ENCODE measurements at regions not wholly inside any gene's neighbourhood (a gene's known extent, or its start where the extent isn't known, plus 50 kb on each side); places are given as distances from the start of the nearest gene placed in this dataset.

- Histone ChIP-seq H4K20me1 (ENCODE audit: control insufficient read depth, extremely low read depth, insufficient read depth, low read length) (no peaks in the 10 kb centered on the region), H3K36me3 (ENCODE audit: control insufficient read depth, insufficient read depth, low read length) (no peaks in the 10 kb centered on the region), H3K4me1 (ENCODE audit: control insufficient read depth, extremely low read depth, insufficient read depth, low read length) (no peaks in the 10 kb centered on the region), H3K9ac (ENCODE audit: insufficient read depth, low read length) (no peak overlapping the region), H3K9me3 (ENCODE audit: control insufficient read depth, insufficient read depth, low read depth, low read length) (no peaks in the 10 kb centered on the region), H3K4me3 (replicated peaks in 1 of 4; ENCODE audit: control extremely low read depth in 1 of 4, insufficient read depth in 1 of 4, low read depth in 3 of 4, low read length in 4 of 4) (no peak overlapping the region), H3K79me2 (ENCODE audit: control insufficient read depth, insufficient read depth, low read length) (no peaks in the 10 kb centered on the region), H3K27me3 (ENCODE audit: control insufficient read depth, insufficient read depth, low read length) (no peaks in the 10 kb centered on the region), H3K4me2 (ENCODE audit: extremely low read depth, insufficient read depth, low read length) (no peak overlapping the region), H3K27ac (ENCODE audit: insufficient read depth, low read length) (no peak overlapping the region), H2AFZ (ENCODE audit: low read length) (no peak overlapping the region)
- no peak for DNase-seq (ENCODE audit: low read depth in 2 of 2)
- no peak for TF ChIP-seq CTCF (conservative IDR thresholded peaks at IDR 0.05 in 1 of 2, IDR thresholded peaks at IDR 0.05 in 1 of 2; ENCODE audit: low read depth in 1 of 2, low read length in 2 of 2)
- no peak for TF ChIP-seq EZH2 (IDR thresholded peaks at IDR 0.05; ENCODE audit: low read length, missing control alignments)
These were observed 414.9 kb downstream of the KIF16B start for GRCh38 chr20:16158090-16158975.

- H3K9ac ChIP-seq (ENCODE audit: insufficient read depth, low read length) = no peak overlapping the region
- H3K36me3 ChIP-seq (ENCODE audit: control insufficient read depth, insufficient read depth, low read length) = no peaks in the 10 kb centered on the region
- H3K4me1 ChIP-seq (ENCODE audit: control insufficient read depth, extremely low read depth, insufficient read depth, low read length) = no peaks in the 10 kb centered on the region
- no peak for DNase-seq (ENCODE audit: low read depth in 2 of 2)
- H3K4me3 ChIP-seq (replicated peaks in 1 of 4; ENCODE audit: control extremely low read depth in 1 of 4, insufficient read depth in 1 of 4, low read depth in 3 of 4, low read length in 4 of 4) = no peak overlapping the region
- H3K4me2 ChIP-seq (ENCODE audit: extremely low read depth, insufficient read depth, low read length) = no peak overlapping the region
- no peak overlapping the region for H3K27ac ChIP-seq (ENCODE audit: insufficient read depth, low read length)
- TF ChIP-seq EZH2 (IDR thresholded peaks at IDR 0.05; ENCODE audit: low read length, missing control alignments) (no peak), CTCF (conservative IDR thresholded peaks at IDR 0.05 in 1 of 2, IDR thresholded peaks at IDR 0.05 in 1 of 2; ENCODE audit: low read depth in 1 of 2, low read length in 2 of 2) (no peak)
- no peaks in the 10 kb centered on the region for H3K79me2 ChIP-seq (ENCODE audit: control insufficient read depth, insufficient read depth, low read length)
- H3K27me3 ChIP-seq (ENCODE audit: control insufficient read depth, insufficient read depth, low read length) = no peaks in the 10 kb centered on the region
- no peak overlapping the region for H2AFZ ChIP-seq (ENCODE audit: low read length)
- no peaks in the 10 kb centered on the region for H3K9me3 ChIP-seq (ENCODE audit: control insufficient read depth, insufficient read depth, low read depth, low read length)
- no peaks in the 10 kb centered on the region for H4K20me1 ChIP-seq (ENCODE audit: control insufficient read depth, extremely low read depth, insufficient read depth, low read length)
These were observed 425.3 kb downstream of the KIF16B start for GRCh38 chr20:16147916-16148315.

DNA sequence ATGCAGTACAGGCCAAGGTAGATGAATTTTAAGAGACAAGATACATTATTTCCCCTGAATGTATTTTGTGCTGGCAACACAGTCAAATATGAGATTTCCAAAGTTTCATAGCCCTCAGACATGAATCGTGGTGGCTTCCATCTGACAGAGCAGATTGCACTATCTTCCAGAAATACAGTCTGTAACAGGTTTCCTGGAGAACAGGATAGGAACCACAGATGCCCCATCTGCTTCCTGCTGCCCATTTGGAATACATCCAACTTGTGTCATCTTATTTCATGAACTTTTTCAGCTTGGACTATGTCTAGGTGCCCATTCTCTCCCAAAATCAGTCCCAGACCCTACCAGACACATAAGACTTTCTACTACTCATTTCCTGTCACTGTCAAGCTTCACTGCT, 426.0 kb downstream of the KIF16B start:
- H3K27ac ChIP-seq (ENCODE audit: insufficient read depth, low read length) = no peak overlapping the region
- H3K36me3 ChIP-seq (ENCODE audit: control insufficient read depth, insufficient read depth, low read length) = no peaks in the 10 kb centered on the region

More for the DNA sequence above, 426.0 kb downstream of the KIF16B start:
- Histone ChIP-seq H3K4me3 (replicated peaks in 1 of 4; ENCODE audit: control extremely low read depth in 1 of 4, insufficient read depth in 1 of 4, low read depth in 3 of 4, low read length in 4 of 4) (no peak overlapping the region), H3K9me3 (ENCODE audit: control insufficient read depth, insufficient read depth, low read depth, low read length) (no peaks in the 10 kb centered on the region), H4K20me1 (ENCODE audit: control insufficient read depth, extremely low read depth, insufficient read depth, low read length) (no peaks in the 10 kb centered on the region), H3K9ac (ENCODE audit: insufficient read depth, low read length) (no peak overlapping the region), H3K4me2 (ENCODE audit: extremely low read depth, insufficient read depth, low read length) (no peak overlapping the region), H3K27me3 (ENCODE audit: control insufficient read depth, insufficient read depth, low read length) (no peaks in the 10 kb centered on the region), H3K4me1 (ENCODE audit: control insufficient read depth, extremely low read depth, insufficient read depth, low read length) (no peaks in the 10 kb centered on the region), H2AFZ (ENCODE audit: low read length) (no peak overlapping the region), H3K79me2 (ENCODE audit: control insufficient read depth, insufficient read depth, low read length) (no peaks in the 10 kb centered on the region)
- TF ChIP-seq CTCF (conservative IDR thresholded peaks at IDR 0.05 in 1 of 2, IDR thresholded peaks at IDR 0.05 in 1 of 2; ENCODE audit: low read depth in 1 of 2, low read length in 2 of 2) = no peak
- TF ChIP-seq EZH2 (IDR thresholded peaks at IDR 0.05; ENCODE audit: low read length, missing control alignments) = no peak
- DNase-seq (ENCODE audit: low read depth in 2 of 2) = no peak

Data from fibroblast of lung (primary cell).